ENCODE measurements at regions not wholly inside any gene's neighbourhood (a gene's known extent, or its start where the extent isn't known, plus 50 kb on each side); places are given as distances from the start of the nearest gene placed in this dataset.

- TF ChIP-seq EP300 (IDR thresholded peaks at IDR 0.05) (no peak), POLR2A (IDR thresholded peaks at IDR 0.05) (no peak), POLR2AphosphoS5 (IDR thresholded peaks at IDR 0.05) (no peak)
Observed at GRCh38 chr17:68700421-68700820, 99.3 kb upstream of the FAM20A start.

Measured in stomach (tissue), 4 donors.